HEK293T (cell line): ENCODE measurements at regions not wholly inside any gene's neighbourhood (a gene's known extent, or its start where the extent isn't known, plus 50 kb on each side); places are given as distances from the start of the nearest gene placed in this dataset.

Experiments used
- ARNT ChIP-seq: fragments of 450-650 bp; IDR thresholded peaks from 2 replicates; pipeline ENCODE4 v1.6.1; 2017; ENCODE audit warnings: mild to moderate bottlenecking
- BHLHE40 ChIP-seq: fragments of 450-650 bp; IDR thresholded peaks from 2 replicates; pipeline ENCODE4 v1.6.1; 2016; ENCODE audit warnings: mild to moderate bottlenecking, moderate library complexity, borderline replicate concordance
- CTBP1 ChIP-seq: fragments of 450-650 bp; IDR thresholded peaks from 2 replicates; pipeline ENCODE4 v1.6.1; 2016; ENCODE audit warnings: borderline replicate concordance
- ELF4 ChIP-seq: fragments of 450-650 bp; IDR thresholded peaks from 2 replicates; pipeline ENCODE4 v1.6.1; 2017; ENCODE audit warnings: antibody characterized with exemption
- FOXA1 ChIP-seq: fragments of 450-650 bp; IDR thresholded peaks from 2 replicates; pipeline ENCODE4 v1.6.1; 2016; ENCODE audit warnings: mild to moderate bottlenecking
- FOXM1 ChIP-seq: fragments of 450-650 bp; IDR thresholded peaks from 2 replicates; pipeline ENCODE4 v1.6.1; 2017; ENCODE audit warnings: mild to moderate bottlenecking, borderline replicate concordance
- LEF1 ChIP-seq: fragments of 450-650 bp; IDR thresholded peaks from 2 replicates; pipeline ENCODE4 v1.6.1; 2017; ENCODE audit warnings: mild to moderate bottlenecking, borderline replicate concordance
- NFRKB ChIP-seq: fragments of 450-650 bp; IDR thresholded peaks from 2 replicates; pipeline ENCODE4 v1.6.1; 2016; ENCODE audit warnings: mild to moderate bottlenecking, moderate library complexity
- PKNOX1 ChIP-seq: fragments of 450-650 bp; IDR thresholded peaks from 2 replicates; pipeline ENCODE4 v1.6.1; 2016
- SP1 ChIP-seq: fragments of 450-650 bp; IDR thresholded peaks from 2 replicates; pipeline ENCODE4 v1.6.1; 2017
- TARDBP ChIP-seq: fragments of 450-650 bp; IDR thresholded peaks from 2 replicates; pipeline ENCODE4 v1.6.1; 2016

- TF ChIP-seq LEF1 (no peak), SP1 (no peak), PKNOX1 (no peak), ELF4 (no peak), ARNT (no peak), NFRKB (no peak), FOXM1 (no peak), TARDBP (no peak), CTBP1 (no peak), BHLHE40 (no peak), FOXA1 (no peak)
Measured at GRCh38 chr3:22671848-22672247, 531.3 kb upstream of the UBE2E2 start.
